ENCODE measurements at regions not wholly inside any gene's neighbourhood (a gene's known extent, or its start where the extent isn't known, plus 50 kb on each side); places are given as distances from the start of the nearest gene placed in this dataset.
"Not testable (repeated sequence)": the region's sequence is repeated elsewhere in the genome, so short reads cannot be mapped to it uniquely, and the experiment has no call there.

- DNase-seq (ENCODE audit: low spot score), result no peak
- H2BK5ac ChIP-seq (ENCODE audit: low read length), result peak overlapping the region; percentile 66
- peak overlapping the region in 1 of 2 donors; percentile 12 for H3K4me3 ChIP-seq (ENCODE audit: low read length in 2 of 2)
Observed at GRCh38 chr19:29873801-29874575, 62.2 kb downstream of the CCNE1 start.

GRCh38 chr19:29875931-29876330 lies 64.1 kb downstream of the CCNE1 start:
- peaks cover 2 to 41% (median 11%) of the 10 kb centered on the region in 3 experiments for H3K27me3 ChIP-seq (ENCODE audit: control insufficient read depth in 3 of 3, insufficient read depth in 3 of 3, low read depth in 1 of 3, low read length in 3 of 3)
- peak overlapping the region; percentile 51 for H3K18ac ChIP-seq (ENCODE audit: low read length)
- WGBS, 2 donors (ENCODE audit: extremely low coverage in 2 of 2, insufficient read length in 2 of 2, insufficient replicate concordance in 1 of 2), result no CpG with 5 or more reads among the region's 7 CpGs
- no peak overlapping the region for H3K4ac ChIP-seq (ENCODE audit: low read length)
- peak overlapping the region; percentile 71 for H2BK15ac ChIP-seq (ENCODE audit: low read length)
- H3K4me3 ChIP-seq (ENCODE audit: low read length in 2 of 2), result no peak overlapping the region
- DNase-seq (ENCODE audit: low spot score), result no peak
- H2AK5ac ChIP-seq (ENCODE audit: low read depth, low read length), result peak overlapping the region; percentile 52
- H4K8ac ChIP-seq (ENCODE audit: low read depth, low read length), result no peak overlapping the region
- H2BK120ac ChIP-seq (ENCODE audit: low read depth, low read length), result no peak overlapping the region
- H3K9ac ChIP-seq (ENCODE audit: low read depth, low read length, poor library complexity), result no peak overlapping the region
- H2BK12ac ChIP-seq (ENCODE audit: low read length), result peak overlapping the region; percentile 1
- no peak overlapping the region for H3K27ac ChIP-seq (replicated peaks; ENCODE audit: low read length)
- H3K4me1 ChIP-seq (ENCODE audit: control insufficient read depth in 2 of 2, insufficient read depth in 1 of 2, low read depth in 1 of 2, low read length in 2 of 2), result peaks cover 2 to 7% of the 10 kb centered on the region in 2 donors
- no peak overlapping the region for H3K23ac ChIP-seq (ENCODE audit: low read depth, low read length, poor library complexity)
- no peak overlapping the region for H3K4me2 ChIP-seq (ENCODE audit: insufficient read depth, low read length, poor library complexity, severe bottlenecking)
- no peak overlapping the region for H4K91ac ChIP-seq (ENCODE audit: low read depth, low read length, poor library complexity)
- H2AFZ ChIP-seq (ENCODE audit: low read length), result no peak overlapping the region
- no peaks in the 10 kb centered on the region for H3K9me3 ChIP-seq (replicated peaks in 1 of 2; ENCODE audit: control insufficient read depth in 2 of 2, insufficient read depth in 1 of 2, low read depth in 1 of 2, low read length in 2 of 2)
- no peaks in the 10 kb centered on the region for H3K36me3 ChIP-seq (replicated peaks in 1 of 2; ENCODE audit: control insufficient read depth in 2 of 2, insufficient read depth in 2 of 2, low read length in 2 of 2)
- H3K79me1 ChIP-seq (ENCODE audit: low read depth, low read length), result no peaks in the 10 kb centered on the region
- H2BK5ac ChIP-seq (ENCODE audit: low read length), result no peak overlapping the region
- no peak overlapping the region for H3K14ac ChIP-seq (ENCODE audit: low read length)

More at GRCh38 chr19:29873801-29874575, 62.2 kb downstream of the CCNE1 start:
- no peak overlapping the region for H2BK120ac ChIP-seq (ENCODE audit: low read depth, low read length)
- H3K27ac ChIP-seq (replicated peaks; ENCODE audit: low read length), result no peak overlapping the region
- no peaks in the 10 kb centered on the region for H3K36me3 ChIP-seq (replicated peaks in 1 of 2; ENCODE audit: control insufficient read depth in 2 of 2, insufficient read depth in 2 of 2, low read length in 2 of 2)
- H3K23ac ChIP-seq (ENCODE audit: low read depth, low read length, poor library complexity), result peak overlapping the region; percentile 80
- H2AK5ac ChIP-seq (ENCODE audit: low read depth, low read length), result no peak overlapping the region
- peak overlapping the region; percentile 50 for H3K9ac ChIP-seq (ENCODE audit: low read depth, low read length, poor library complexity)
- H3K9me3 ChIP-seq (replicated peaks in 1 of 2; ENCODE audit: control insufficient read depth in 2 of 2, insufficient read depth in 1 of 2, low read depth in 1 of 2, low read length in 2 of 2), result no peaks in the 10 kb centered on the region
- no peak overlapping the region for H2BK15ac ChIP-seq (ENCODE audit: low read length)
- H3K4me2 ChIP-seq (ENCODE audit: insufficient read depth, low read length, poor library complexity, severe bottlenecking), result peak overlapping the region; percentile 91
- WGBS, 2 donors (ENCODE audit: extremely low coverage in 2 of 2, insufficient read length in 2 of 2, insufficient replicate concordance in 1 of 2), result no CpG with 5 or more reads among the region's 40 CpGs
- H3K4me1 ChIP-seq (ENCODE audit: control insufficient read depth in 2 of 2, insufficient read depth in 1 of 2, low read depth in 1 of 2, low read length in 2 of 2), result peaks cover 2 to 8% of the 10 kb centered on the region in 2 donors
- no peak overlapping the region for H4K91ac ChIP-seq (ENCODE audit: low read depth, low read length, poor library complexity)
- H2AFZ ChIP-seq (ENCODE audit: low read length), result peak overlapping the region; percentile 97
- peak overlapping the region; percentile 24 for H3K18ac ChIP-seq (ENCODE audit: low read length)
- no peak overlapping the region for H2BK12ac ChIP-seq (ENCODE audit: low read length)
- no peak overlapping the region for H3K4ac ChIP-seq (ENCODE audit: low read length)
- H3K27me3 ChIP-seq (ENCODE audit: control insufficient read depth in 3 of 3, insufficient read depth in 3 of 3, low read depth in 1 of 3, low read length in 3 of 3), result peaks cover 2 to 33% (median 11%) of the 10 kb centered on the region in 3 experiments
- peak overlapping the region; percentile 71 for H3K14ac ChIP-seq (ENCODE audit: low read length)
- no peaks in the 10 kb centered on the region for H3K79me1 ChIP-seq (ENCODE audit: low read depth, low read length)
- no peak overlapping the region for H4K8ac ChIP-seq (ENCODE audit: low read depth, low read length)

GRCh38 chr19:29876414-29876813 lies 64.6 kb downstream of the CCNE1 start:
- H2BK12ac ChIP-seq (ENCODE audit: low read length), result no peak overlapping the region
- no peak overlapping the region for H3K23ac ChIP-seq (ENCODE audit: low read depth, low read length, poor library complexity)
- no peak overlapping the region for H3K18ac ChIP-seq (ENCODE audit: low read length)
- no peak overlapping the region for H3K4me2 ChIP-seq (ENCODE audit: insufficient read depth, low read length, poor library complexity, severe bottlenecking)
- peak overlapping the region; percentile 3 for H2AFZ ChIP-seq (ENCODE audit: low read length)
- no peak overlapping the region for H2BK5ac ChIP-seq (ENCODE audit: low read length)
- H3K27me3 ChIP-seq (ENCODE audit: control insufficient read depth in 3 of 3, insufficient read depth in 3 of 3, low read depth in 1 of 3, low read length in 3 of 3), result peaks cover 2 to 46% (median 11%) of the 10 kb centered on the region in 3 experiments
- no peak overlapping the region for H3K4ac ChIP-seq (ENCODE audit: low read length)
- no peak overlapping the region for H3K4me3 ChIP-seq (ENCODE audit: low read length in 2 of 2)
- peaks cover 0 to 5% of the 10 kb centered on the region in 2 donors for H3K4me1 ChIP-seq (ENCODE audit: control insufficient read depth in 2 of 2, insufficient read depth in 1 of 2, low read depth in 1 of 2, low read length in 2 of 2)
- H3K27ac ChIP-seq (replicated peaks; ENCODE audit: low read length), result no peak overlapping the region
- H4K8ac ChIP-seq (ENCODE audit: low read depth, low read length), result no peak overlapping the region
- no peaks in the 10 kb centered on the region for H3K79me1 ChIP-seq (ENCODE audit: low read depth, low read length)
- no peak overlapping the region for H4K91ac ChIP-seq (ENCODE audit: low read depth, low read length, poor library complexity)
- H3K36me3 ChIP-seq (replicated peaks in 1 of 2; ENCODE audit: control insufficient read depth in 2 of 2, insufficient read depth in 2 of 2, low read length in 2 of 2), result no peaks in the 10 kb centered on the region
- no peak overlapping the region for H3K9ac ChIP-seq (ENCODE audit: low read depth, low read length, poor library complexity)
- WGBS, 2 donors (ENCODE audit: extremely low coverage in 2 of 2, insufficient read length in 2 of 2, insufficient replicate concordance in 1 of 2), result no CpG with 5 or more reads among the region's 6 CpGs
- H3K9me3 ChIP-seq (replicated peaks in 1 of 2; ENCODE audit: control insufficient read depth in 2 of 2, insufficient read depth in 1 of 2, low read depth in 1 of 2, low read length in 2 of 2), result no peaks in the 10 kb centered on the region
- no peak overlapping the region for H2BK120ac ChIP-seq (ENCODE audit: low read depth, low read length)
- DNase-seq (ENCODE audit: low spot score), result no peak
- H2BK15ac ChIP-seq (ENCODE audit: low read length), result no peak overlapping the region
- no peak overlapping the region for H2AK5ac ChIP-seq (ENCODE audit: low read depth, low read length)
- no peak overlapping the region for H3K14ac ChIP-seq (ENCODE audit: low read length)

GRCh38 chr19:29876908-29877307 lies 65.1 kb downstream of the CCNE1 start:
- not testable (repeated sequence) for H3K36me3 ChIP-seq (replicated peaks in 1 of 2; ENCODE audit: control insufficient read depth in 2 of 2, insufficient read depth in 2 of 2, low read length in 2 of 2); H3K4me1 ChIP-seq (ENCODE audit: control insufficient read depth in 2 of 2, insufficient read depth in 1 of 2, low read depth in 1 of 2, low read length in 2 of 2); H3K18ac ChIP-seq (ENCODE audit: low read length); H4K8ac ChIP-seq (ENCODE audit: low read depth, low read length); H3K4ac ChIP-seq (ENCODE audit: low read length); H3K9me3 ChIP-seq (replicated peaks in 1 of 2; ENCODE audit: control insufficient read depth in 2 of 2, insufficient read depth in 1 of 2, low read depth in 1 of 2, low read length in 2 of 2); H4K91ac ChIP-seq (ENCODE audit: low read depth, low read length, poor library complexity); H3K27ac ChIP-seq (replicated peaks; ENCODE audit: low read length); H3K9ac ChIP-seq (ENCODE audit: low read depth, low read length, poor library complexity); H2BK12ac ChIP-seq (ENCODE audit: low read length); H2BK120ac ChIP-seq (ENCODE audit: low read depth, low read length); H3K14ac ChIP-seq (ENCODE audit: low read length); H2BK5ac ChIP-seq (ENCODE audit: low read length); H3K79me1 ChIP-seq (ENCODE audit: low read depth, low read length); H3K4me2 ChIP-seq (ENCODE audit: insufficient read depth, low read length, poor library complexity, severe bottlenecking); H3K4me3 ChIP-seq (ENCODE audit: low read length in 2 of 2); H3K23ac ChIP-seq (ENCODE audit: low read depth, low read length, poor library complexity); H2AFZ ChIP-seq (ENCODE audit: low read length); DNase-seq (ENCODE audit: low spot score); H2AK5ac ChIP-seq (ENCODE audit: low read depth, low read length); H2BK15ac ChIP-seq (ENCODE audit: low read length)
- WGBS, 2 donors (ENCODE audit: extremely low coverage in 2 of 2, insufficient read length in 2 of 2, insufficient replicate concordance in 1 of 2), result no CpG with 5 or more reads among the region's 4 CpGs
- peaks cover 2 to 47% (median 10%) of the 10 kb centered on the region in 3 experiments for H3K27me3 ChIP-seq (ENCODE audit: control insufficient read depth in 3 of 3, insufficient read depth in 3 of 3, low read depth in 1 of 3, low read length in 3 of 3)

All from neuronal stem cell (in vitro differentiated cells).